A549 (cell line): ENCODE measurements at regions not wholly inside any gene's neighbourhood (a gene's known extent, or its start where the extent isn't known, plus 50 kb on each side); places are given as distances from the start of the nearest gene placed in this dataset.

Experiments used
- CHD2 ChIP-seq: fragments of 150-350 bp; IDR thresholded peaks from 2 replicates; pipeline ENCODE4 v1.6.1; 2014; ENCODE audit warnings: low read length; ENCODE audit not compliant: partially characterized antibody
- CTCF ChIP-seq: fragments of >200 bp; sonication (Bioruptor Twin); formaldehyde crosslinking; IDR thresholded peaks from 3 replicates; pipeline ENCODE4 v1.5.1; 2016
- ESRRA ChIP-seq: fragments of 150-350 bp; IDR thresholded peaks from 2 replicates; pipeline ENCODE4 v1.6.1; 2014; ENCODE audit warnings: mild to moderate bottlenecking, low read length, borderline replicate concordance
- JUNB ChIP-seq: fragments of >200 bp; sonication (Bioruptor Twin); formaldehyde crosslinking; IDR thresholded peaks from 2 replicates; pipeline ENCODE4 v1.6.1; 2016
- MAZ ChIP-seq: fragments of 150-350 bp; IDR thresholded peaks from 2 replicates; pipeline ENCODE4 v1.6.1; 2014; ENCODE audit warnings: antibody characterized with exemption, low read depth, low read length, borderline replicate concordance
- POLR2A ChIP-seq: IDR thresholded peaks from 2 replicates; pipeline ENCODE4 v1.6.1; 2012; ENCODE audit warnings: mild to moderate bottlenecking, low read length
- RAD21 ChIP-seq, 2 experiments: fragments of >200 bp in 1 of 2; sonication (Bioruptor Twin) in 1 of 2; formaldehyde crosslinking in 1 of 2; IDR thresholded peaks in 1 of 2; conservative IDR thresholded peaks in 1 of 2; 2 replicates in 1 of 2; 3 replicates in 1 of 2; pipeline ENCODE4 v1.6.1; 2012 to 2018; ENCODE audit warnings: inconsistent platforms in 1 of 2
- RNF2 ChIP-seq: fragments of 200-600 bp; sonication (generic); IDR thresholded peaks from 2 replicates; pipeline ENCODE4 v1.6.1; 2016; ENCODE audit warnings: low read depth, mild to moderate bottlenecking, antibody characterized with exemption, moderate library complexity, borderline replicate concordance
- TF ChIP-seq, protein P1 (sequence below): IDR thresholded peaks from 2 replicates; pipeline ENCODE4 v1.6.1; 2012
- TF ChIP-seq, protein P2 (sequence below): fragments of 200-600 bp; sonication (generic); IDR thresholded peaks from 2 replicates; pipeline ENCODE4 v1.6.1; 2016; ENCODE audit warnings: antibody characterized with exemption, mild to moderate bottlenecking, moderate library complexity

DNA sequence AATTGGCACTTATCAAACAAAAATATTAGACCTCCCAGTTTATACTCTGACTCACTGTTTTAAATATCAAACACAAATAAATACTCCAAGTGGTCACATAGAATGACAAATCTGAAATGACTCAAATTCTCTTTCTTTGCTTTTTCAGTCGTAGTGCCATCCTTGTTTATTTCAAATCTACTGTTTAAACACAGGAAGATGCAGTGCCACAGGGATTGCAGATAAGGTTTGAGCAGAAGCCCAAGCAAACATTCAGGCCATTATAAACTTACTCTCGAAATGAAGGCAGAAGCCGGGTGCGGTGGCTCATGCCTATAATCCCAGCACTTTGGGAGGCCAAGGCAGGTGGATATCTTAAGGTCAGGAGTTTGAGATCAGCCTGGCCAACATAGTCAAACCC is 255.4 kb upstream of the PLXNA2 start:
- TF ChIP-seq CTCF, result no peak
- no peak for TF ChIP-seq RAD21 (conservative IDR thresholded peaks at IDR 0.05 in 1 of 2, IDR thresholded peaks at IDR 0.05 in 1 of 2)
- TF ChIP-seq JUNB, result no peak
- TF ChIP-seq, protein P1, sequence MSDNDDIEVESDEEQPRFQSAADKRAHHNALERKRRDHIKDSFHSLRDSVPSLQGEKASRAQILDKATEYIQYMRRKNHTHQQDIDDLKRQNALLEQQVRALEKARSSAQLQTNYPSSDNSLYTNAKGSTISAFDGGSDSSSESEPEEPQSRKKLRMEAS, result no peak
- TF ChIP-seq ESRRA, result no peak
- TF ChIP-seq CHD2, result no peak
- TF ChIP-seq POLR2A, result no peak
- TF ChIP-seq, protein P2, sequence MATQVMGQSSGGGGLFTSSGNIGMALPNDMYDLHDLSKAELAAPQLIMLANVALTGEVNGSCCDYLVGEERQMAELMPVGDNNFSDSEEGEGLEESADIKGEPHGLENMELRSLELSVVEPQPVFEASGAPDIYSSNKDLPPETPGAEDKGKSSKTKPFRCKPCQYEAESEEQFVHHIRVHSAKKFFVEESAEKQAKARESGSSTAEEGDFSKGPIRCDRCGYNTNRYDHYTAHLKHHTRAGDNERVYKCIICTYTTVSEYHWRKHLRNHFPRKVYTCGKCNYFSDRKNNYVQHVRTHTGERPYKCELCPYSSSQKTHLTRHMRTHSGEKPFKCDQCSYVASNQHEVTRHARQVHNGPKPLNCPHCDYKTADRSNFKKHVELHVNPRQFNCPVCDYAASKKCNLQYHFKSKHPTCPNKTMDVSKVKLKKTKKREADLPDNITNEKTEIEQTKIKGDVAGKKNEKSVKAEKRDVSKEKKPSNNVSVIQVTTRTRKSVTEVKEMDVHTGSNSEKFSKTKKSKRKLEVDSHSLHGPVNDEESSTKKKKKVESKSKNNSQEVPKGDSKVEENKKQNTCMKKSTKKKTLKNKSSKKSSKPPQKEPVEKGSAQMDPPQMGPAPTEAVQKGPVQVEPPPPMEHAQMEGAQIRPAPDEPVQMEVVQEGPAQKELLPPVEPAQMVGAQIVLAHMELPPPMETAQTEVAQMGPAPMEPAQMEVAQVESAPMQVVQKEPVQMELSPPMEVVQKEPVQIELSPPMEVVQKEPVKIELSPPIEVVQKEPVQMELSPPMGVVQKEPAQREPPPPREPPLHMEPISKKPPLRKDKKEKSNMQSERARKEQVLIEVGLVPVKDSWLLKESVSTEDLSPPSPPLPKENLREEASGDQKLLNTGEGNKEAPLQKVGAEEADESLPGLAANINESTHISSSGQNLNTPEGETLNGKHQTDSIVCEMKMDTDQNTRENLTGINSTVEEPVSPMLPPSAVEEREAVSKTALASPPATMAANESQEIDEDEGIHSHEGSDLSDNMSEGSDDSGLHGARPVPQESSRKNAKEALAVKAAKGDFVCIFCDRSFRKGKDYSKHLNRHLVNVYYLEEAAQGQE, result no peak
- TF ChIP-seq RNF2, result no peak
- no peak for TF ChIP-seq MAZ
